IMR-90 (cell line): ENCODE measurements at regions not wholly inside any gene's neighbourhood (a gene's known extent, or its start where the extent isn't known, plus 50 kb on each side); places are given as distances from the start of the nearest gene placed in this dataset.

Experiments
- ATAC-seq: fragments of 200-7000 bp; cut with Tn5 transposase; 2 replicates; pipeline ENCODE4 v1.9.1; 2020; ENCODE audit warnings: low read depth, mild to moderate bottlenecking, moderate library complexity
- BruUV-seq: library from RNA; stranded (reverse); fragments of 400-500 nt; replicated peaks from 2 replicates; lab custom pipeline; 2021; lab: Mats Ljungman, UMichigan
- CTCF ChIA-PET: fragments of 300-600 bp; formaldehyde crosslinking; extraction: SDS; loops from one replicate; lab custom pipeline; 2021; ENCODE audit warnings: antibody characterized with exemption; lab: Yijun Ruan, JAX
- POLR2A ChIA-PET: fragments of 300-600 bp; sonication (Branson Sonifier 250); formaldehyde crosslinking; loops from one replicate; lab custom pipeline; 2022; ENCODE audit warnings: antibody characterized with exemption; ENCODE audit not compliant: unreplicated experiment; lab: Charles Lee
- DNase-seq: peaks from one replicate; pipeline ENCODE4 v3.0.0; 2013
- H2AFZ ChIP-seq: replicated peaks from 2 replicates; pipeline ENCODE3; 2013; ENCODE audit warnings: low read length, mild to moderate bottlenecking; ENCODE audit not compliant: poor library complexity
- H2AK5ac ChIP-seq: 2 replicates; pipeline ENCODE4 v1.6.1; 2013; ENCODE audit warnings: low read depth, low read length, inconsistent platforms
- H2AK9ac ChIP-seq: replicated peaks from 2 replicates; pipeline ENCODE3; 2013; ENCODE audit warnings: mild to moderate bottlenecking, low read depth, low read length, moderate library complexity; ENCODE audit not compliant: poor library complexity
- H2BK120ac ChIP-seq: 2 replicates; pipeline ENCODE4 v1.6.1; 2013; ENCODE audit warnings: low read depth, low read length, inconsistent platforms
- H2BK15ac ChIP-seq: 3 replicates; pipeline ENCODE4 v1.6.1; 2013; ENCODE audit warnings: low read depth, low read length, inconsistent platforms
- H2BK20ac ChIP-seq: 2 replicates; pipeline ENCODE4 v1.6.1; 2013; ENCODE audit warnings: low read depth, mild to moderate bottlenecking, inconsistent platforms, low read length, moderate library complexity
- H2BK5ac ChIP-seq: 2 replicates; pipeline ENCODE4 v1.6.1; 2013; ENCODE audit warnings: mild to moderate bottlenecking, low read depth, low read length, inconsistent platforms; ENCODE audit not compliant: poor library complexity, severe bottlenecking
- H3K14ac ChIP-seq: replicated peaks from 2 replicates; pipeline ENCODE4 v1.6.1; 2013; ENCODE audit warnings: low read depth, low read length, inconsistent platforms
- H3K18ac ChIP-seq: 2 replicates; pipeline ENCODE4 v1.6.1; 2013; ENCODE audit warnings: low read depth, low read length, control low read depth
- H3K23ac ChIP-seq: 2 replicates; pipeline ENCODE4 v1.6.1; 2013; ENCODE audit warnings: low read depth, low read length, inconsistent platforms
- H3K27ac ChIP-seq: 2 replicates; pipeline ENCODE4 v1.5.1; 2013; ENCODE audit warnings: mild to moderate bottlenecking, control low read depth, low read length; ENCODE audit not compliant: insufficient read depth
- H3K27me3 ChIP-seq: 2 replicates; pipeline ENCODE4 v1.6.1; 2013; ENCODE audit warnings: low read length; ENCODE audit not compliant: control insufficient read depth, insufficient read depth
- H3K36me3 ChIP-seq: 2 replicates; pipeline ENCODE4 v1.6.1; 2013; ENCODE audit warnings: low read length, mixed read lengths; ENCODE audit not compliant: control insufficient read depth, insufficient read depth
- H3K4ac ChIP-seq: 2 replicates; pipeline ENCODE4 v1.6.1; 2013; ENCODE audit warnings: low read depth, low read length, inconsistent platforms
- H3K4me1 ChIP-seq: 2 replicates; pipeline ENCODE4 v1.6.1; 2013; ENCODE audit warnings: low read length, mixed read lengths; ENCODE audit not compliant: control insufficient read depth, insufficient read depth
- H3K4me2 ChIP-seq: 2 replicates; pipeline ENCODE4 v1.6.1; 2013; ENCODE audit warnings: low read depth, mild to moderate bottlenecking, control low read depth, low read length, moderate library complexity
- H3K4me3 ChIP-seq: 2 replicates; pipeline ENCODE4 v1.5.1; 2013; ENCODE audit warnings: low read depth, mild to moderate bottlenecking, control low read depth, low read length, moderate library complexity; ENCODE audit not compliant: insufficient read depth
- H3K56ac ChIP-seq: 2 replicates; pipeline ENCODE4 v1.6.1; 2013; ENCODE audit warnings: low read length, inconsistent platforms; ENCODE audit not compliant: insufficient read depth; ENCODE audit errors: extremely low read depth
- H3K79me1 ChIP-seq, 2 experiments: 2 replicates each; pipeline ENCODE4 v1.6.1; 2013; ENCODE audit warnings: low read length in 2 of 2, inconsistent platforms in 1 of 2, low read depth in 1 of 2
- H3K9ac ChIP-seq: 2 replicates; pipeline ENCODE4 v1.6.1; 2013; ENCODE audit warnings: low read depth, low read length, control low read depth
- H3K9me1 ChIP-seq: 2 replicates; pipeline ENCODE4 v1.6.1; 2013; ENCODE audit warnings: low read length, inconsistent platforms; ENCODE audit not compliant: insufficient read depth
- H3K9me3 ChIP-seq: 2 replicates; pipeline ENCODE4 v1.6.1; 2013; ENCODE audit warnings: low read length; ENCODE audit not compliant: control insufficient read depth, insufficient read depth
- H4K20me1 ChIP-seq: 2 replicates; pipeline ENCODE4 v1.6.1; 2013; ENCODE audit warnings: low read length, inconsistent platforms; ENCODE audit not compliant: insufficient read depth
- H4K5ac ChIP-seq: 2 replicates; pipeline ENCODE4 v1.6.1; 2013; ENCODE audit warnings: mild to moderate bottlenecking, low read depth, low read length, control low read depth
- H4K8ac ChIP-seq, 2 experiments: 2 replicates each; pipeline ENCODE4 v1.6.1; 2013; ENCODE audit warnings: low read depth in 2 of 2, low read length in 2 of 2, control low read depth in 1 of 2, inconsistent platforms in 1 of 2
- H4K91ac ChIP-seq: 2 replicates; pipeline ENCODE4 v1.6.1; 2013; ENCODE audit warnings: low read depth, low read length, inconsistent platforms; ENCODE audit not compliant: insufficient read depth
- CEBPB ChIP-seq: IDR thresholded peaks from 2 replicates; pipeline ENCODE4 v1.6.1; 2012; ENCODE audit warnings: low read depth, low read length, improper control_type of control experiment
- RCOR1 ChIP-seq: IDR thresholded peaks from 2 replicates; pipeline ENCODE4 v1.6.1; 2012; ENCODE audit warnings: mild to moderate bottlenecking, low read length, improper control_type of control experiment; ENCODE audit not compliant: insufficient replicate concordance
- WGBS, 2 experiments: methylation state at CpG; one replicate each; pipeline versions ENCODE4 v1.1.5 to v1.1.7; 2013; ENCODE audit warnings: missing lambda C conversion rate in 2 of 2; ENCODE audit not compliant: insufficient read length in 1 of 2; ENCODE audit errors: extremely low coverage in 2 of 2; 5-methylcytosine and 5-hydroxymethylcytosine counted together
- dilution Hi-C: fragments of 300-500 bp; cut with HindIII; formaldehyde crosslinking; loops from one replicate; pipeline ENCODE4 v1.14.3; 2018; ENCODE audit warnings: low sequenced_read_pairs; ENCODE audit not compliant: unreplicated experiment
- in situ Hi-C: fragments of 300-500 bp; cut with MboI; formaldehyde crosslinking; loops from 3 replicates; pipeline ENCODE4 v1.14.3; 2019; ENCODE audit warnings: low sequenced_read_pairs, inconsistent platforms, mixed read lengths
- intact Hi-C: fragments of 100-400 bp; cut with micrococcal nuclease; formaldehyde crosslinking; loops from 2 replicates; pipeline ENCODE4 v1.10.0; 2022

DNA sequence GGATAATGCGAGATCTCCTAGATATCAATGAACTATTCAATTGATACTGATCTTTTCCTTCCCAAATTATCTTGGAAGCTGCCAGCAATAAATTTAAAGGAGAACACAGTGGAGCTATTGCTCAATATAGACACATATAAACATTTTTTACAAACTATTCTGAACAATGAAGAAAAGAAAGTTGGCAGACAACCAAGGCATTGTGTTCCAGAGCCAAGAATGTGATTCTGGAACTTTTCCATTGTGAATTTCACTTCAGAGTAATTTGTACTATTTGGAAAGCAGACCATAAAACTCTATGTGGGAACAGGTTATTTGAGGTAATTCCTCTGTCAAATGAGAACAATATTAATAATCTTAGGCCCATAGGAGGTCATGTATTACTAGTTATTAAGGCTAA, 588.2 kb downstream of the IRS1 start:
- H3K9ac ChIP-seq = no peak overlapping the region
- no peak overlapping the region for H2AK9ac ChIP-seq
- no peak overlapping the region for H2BK20ac ChIP-seq
- no peak overlapping the region for H3K14ac ChIP-seq
- H3K23ac ChIP-seq = no peak overlapping the region
- WGBS, 2 experiments = no CpG with 5 or more reads among the region's 1 CpG
- peak overlapping the region; percentile 55; the same call in 1 of the 2 replicates for H3K18ac ChIP-seq
- H3K9me3 ChIP-seq = no peaks in the 10 kb centered on the region
- H3K9me1 ChIP-seq = no peaks in the 10 kb centered on the region
- H3K27ac ChIP-seq = no peak overlapping the region
- DNase-seq (peak; percentile 63), ATAC-seq (no peak)
- H3K27me3 ChIP-seq = no peaks in the 10 kb centered on the region
- no peak overlapping the region for H2AK5ac ChIP-seq
- dilution Hi-C loops = no loop called here
- no peak overlapping the region; the same call in 1 of the 2 replicates for H4K5ac ChIP-seq
- peaks cover 3 to 13% of the 10 kb centered on the region in 2 experiments; a peak in 2 of 4 replicates for H3K79me1 ChIP-seq
- no peak overlapping the region for H4K91ac ChIP-seq
- peak overlapping the region in 1 of 2 experiments; percentile 9; a peak in 1 of 4 replicates for H4K8ac ChIP-seq
- H2AFZ ChIP-seq = no peak overlapping the region
- in situ Hi-C loops = no loop called here
- POLR2A ChIA-PET = interaction anchor here (0.5 kb wide), 1 partner anchor 272 kb away, joined by 3 read pairs; no protein-coding TSS in a partner anchor
- TF ChIP-seq RCOR1 = no peak
- peak; percentile 80 for TF ChIP-seq CEBPB
- peak overlapping the region; percentile 47 for H2BK5ac ChIP-seq
- CTCF ChIA-PET = no interaction called here
- H3K56ac ChIP-seq = no peak overlapping the region
- peak overlapping the region; percentile 54; the same call in 1 of the 3 replicates for H2BK15ac ChIP-seq
- H3K36me3 ChIP-seq = no peaks in the 10 kb centered on the region
- H2BK120ac ChIP-seq = peak overlapping the region; percentile 33; the same call in 1 of the 2 replicates
- H4K20me1 ChIP-seq = no peaks in the 10 kb centered on the region
- no TSS peak for BruUV-seq
- H3K4me2 ChIP-seq = no peak overlapping the region
- H3K4me1 ChIP-seq = peaks cover 13% of the 10 kb centered on the region
- intact Hi-C loops = loop anchor here (5.0 to 10.0 kb wide), 2 partner anchors 213 to 266 kb away; no protein-coding TSS in a partner anchor
- H3K4me3 ChIP-seq = no peak overlapping the region
- no peak overlapping the region for H3K4ac ChIP-seq
